ENCODE measurements at regions not wholly inside any gene's neighbourhood (a gene's known extent, or its start where the extent isn't known, plus 50 kb on each side); places are given as distances from the start of the nearest gene placed in this dataset.
"Not testable (repeated sequence)": the region's sequence is repeated elsewhere in the genome, so short reads cannot be mapped to it uniquely, and the experiment has no call there.

GRCh38 chr7:67662804-67663203, 666.2 kb downstream of the TYW1 start:
- Histone ChIP-seq H3K27ac (no peak overlapping the region), H3K4me3 (no peak overlapping the region), H3K36me3 (no peaks in the 10 kb centered on the region), H3K9me3 (no peaks in the 10 kb centered on the region), H3K27me3 (replicated peaks; ENCODE audit: insufficient read depth) (no peaks in the 10 kb centered on the region), H3K4me1 (replicated peaks) (no peaks in the 10 kb centered on the region)
- TF ChIP-seq POLR2AphosphoS5 (IDR thresholded peaks at IDR 0.05) (no peak), POLR2A (IDR thresholded peaks at IDR 0.05) (no peak), CTCF (IDR thresholded peaks at IDR 0.05) (no peak)
- 100% methylated on average over 1 of the region's 1 CpG for WGBS
- intact Hi-C loops (cut with DNase I) = no loop called here
- no peak for DNase-seq (ENCODE audit: low spot score)

- intact Hi-C loops (cut with DNase I) = no loop called here
These were observed 667.0 kb downstream of the TYW1 start for GRCh38 chr7:67663644-67664043.

GRCh38 chr7:67666359-67666758, 669.7 kb downstream of the TYW1 start:
- H3K27ac ChIP-seq; H3K4me1 ChIP-seq (replicated peaks); intact Hi-C loops (cut with DNase I); H3K36me3 ChIP-seq; H3K27me3 ChIP-seq (replicated peaks; ENCODE audit: insufficient read depth); H3K9me3 ChIP-seq; H3K4me3 ChIP-seq: not testable (repeated sequence)
- 39% methylated on average over 4 of the region's 4 CpGs for WGBS
- DNase-seq (ENCODE audit: low spot score) = peak; percentile 20

More at GRCh38 chr7:67663644-67664043, 667.0 kb downstream of the TYW1 start:
- 79% methylated on average over 1 of the region's 1 CpG for WGBS
- Histone ChIP-seq H3K27ac (no peak overlapping the region), H3K4me3 (no peak overlapping the region), H3K4me1 (replicated peaks) (no peaks in the 10 kb centered on the region), H3K9me3 (no peaks in the 10 kb centered on the region), H3K36me3 (no peaks in the 10 kb centered on the region), H3K27me3 (replicated peaks; ENCODE audit: insufficient read depth) (no peaks in the 10 kb centered on the region)
- DNase-seq (ENCODE audit: low spot score) = no peak
- TF ChIP-seq POLR2A (IDR thresholded peaks at IDR 0.05) = no peak
- no peak for TF ChIP-seq CTCF (IDR thresholded peaks at IDR 0.05)
- TF ChIP-seq POLR2AphosphoS5 (IDR thresholded peaks at IDR 0.05) = no peak

GRCh38 chr7:67671006-67671548, 674.4 kb downstream of the TYW1 start:
- 12% methylated on average over 4 of the region's 4 CpGs for WGBS
- Histone ChIP-seq H3K36me3 (no peaks in the 10 kb centered on the region), H3K4me3 (no peak overlapping the region), H3K27me3 (replicated peaks; ENCODE audit: insufficient read depth) (no peaks in the 10 kb centered on the region), H3K4me1 (replicated peaks) (no peaks in the 10 kb centered on the region), H3K9me3 (no peaks in the 10 kb centered on the region), H3K27ac (no peak overlapping the region)
- TF ChIP-seq CTCF (IDR thresholded peaks at IDR 0.05) = no peak
- DNase-seq (ENCODE audit: low spot score) = no peak
- intact Hi-C loops (cut with DNase I) = no loop called here

GRCh38 chr7:67673861-67674260, 677.2 kb downstream of the TYW1 start:
- WGBS = 86% methylated on average over 3 of the region's 3 CpGs
- no peak overlapping the region for H3K4me3 ChIP-seq
- no peak overlapping the region for H3K27ac ChIP-seq
- DNase-seq (ENCODE audit: low spot score) = no peak
- H3K4me1 ChIP-seq (replicated peaks) = no peaks in the 10 kb centered on the region
- no peaks in the 10 kb centered on the region for H3K36me3 ChIP-seq
- intact Hi-C loops (cut with DNase I) = no loop called here
- H3K27me3 ChIP-seq (replicated peaks; ENCODE audit: insufficient read depth) = no peaks in the 10 kb centered on the region
- H3K9me3 ChIP-seq = no peaks in the 10 kb centered on the region
- TF ChIP-seq CTCF (IDR thresholded peaks at IDR 0.05) = no peak

GRCh38 chr7:67674862-67675261, 678.2 kb downstream of the TYW1 start:
- H3K27ac ChIP-seq; H3K4me3 ChIP-seq; H3K9me3 ChIP-seq; H3K4me1 ChIP-seq (replicated peaks); H3K36me3 ChIP-seq; DNase-seq (ENCODE audit: low spot score); H3K27me3 ChIP-seq (replicated peaks; ENCODE audit: insufficient read depth); intact Hi-C loops (cut with DNase I): not testable (repeated sequence)
- 92% methylated on average over 5 of the region's 5 CpGs for WGBS
